HL-60 (cell line): ENCODE measurements at regions not wholly inside any gene's neighbourhood (a gene's known extent, or its start where the extent isn't known, plus 50 kb on each side); places are given as distances from the start of the nearest gene placed in this dataset.
A peak's percentile ranks its signal among the peaks of the same experiment; 100 is the strongest.

Experiments used
- DNase-seq, 2 experiments: peaks; one replicate each; pipeline ENCODE4 v3.0.0-alpha.2; 2010 to 2020; ENCODE audit warnings: low read depth in 1 of 2, low spot score in 1 of 2
- H3K27ac ChIP-seq: fragments of 250-450 bp; sonication (Bioruptor Pico); replicated peaks from 2 replicates; pipeline ENCODE4 v1.5.1; 2020; ENCODE audit warnings: mild to moderate bottlenecking, moderate library complexity
- H3K27me3 ChIP-seq: fragments of 250-450 bp; sonication (Bioruptor Pico); 2 replicates; pipeline ENCODE4 v1.5.1; 2021; ENCODE audit warnings: mild to moderate bottlenecking, moderate library complexity; ENCODE audit not compliant: insufficient read depth, poor library complexity, severe bottlenecking
- H3K4me3 ChIP-seq: replicated peaks from 2 replicates; pipeline ENCODE4 v1.5.1; 2011; ENCODE audit warnings: mild to moderate bottlenecking, control low read depth, low read length; ENCODE audit not compliant: insufficient read depth
- GABPA ChIP-seq: IDR thresholded peaks from 2 replicates; pipeline ENCODE4 v1.6.1; 2012; ENCODE audit warnings: low read depth
- POLR2AphosphoS5 ChIP-seq: IDR thresholded peaks from 2 replicates; pipeline ENCODE4 v1.6.1; 2012; ENCODE audit warnings: low read depth
- SPI1 ChIP-seq: IDR thresholded peaks from 2 replicates; pipeline ENCODE4 v1.6.1; 2012; ENCODE audit warnings: low read depth, mild to moderate bottlenecking, borderline replicate concordance
- TF ChIP-seq, protein P1 (sequence below): IDR thresholded peaks from one replicate; pipeline ENCODE4 v1.5.1; 2011; ENCODE audit warnings: low read length, control low read depth, inconsistent platforms; ENCODE audit not compliant: insufficient read depth
- TF ChIP-seq, protein P2 (sequence below): IDR thresholded peaks from 2 replicates; pipeline ENCODE4 v1.6.1; 2012; ENCODE audit warnings: low read depth; ENCODE audit not compliant: insufficient replicate concordance

GRCh38 chr12:114168061-114168460 is 201.9 kb upstream of the RBM19 start:
- no peaks in the 10 kb centered on the region for H3K27me3 ChIP-seq
- TF ChIP-seq SPI1 (no peak), GABPA (no peak)
- H3K27ac ChIP-seq: no peak overlapping the region
- no peak overlapping the region for H3K4me3 ChIP-seq
- DNase-seq: no peak

- Histone ChIP-seq H3K4me3 (no peak overlapping the region), H3K27ac (no peak overlapping the region), H3K27me3 (no peaks in the 10 kb centered on the region)
- no peak for TF ChIP-seq POLR2AphosphoS5
- no peak for TF ChIP-seq GABPA
- no peak for TF ChIP-seq SPI1
- TF ChIP-seq, protein P1, sequence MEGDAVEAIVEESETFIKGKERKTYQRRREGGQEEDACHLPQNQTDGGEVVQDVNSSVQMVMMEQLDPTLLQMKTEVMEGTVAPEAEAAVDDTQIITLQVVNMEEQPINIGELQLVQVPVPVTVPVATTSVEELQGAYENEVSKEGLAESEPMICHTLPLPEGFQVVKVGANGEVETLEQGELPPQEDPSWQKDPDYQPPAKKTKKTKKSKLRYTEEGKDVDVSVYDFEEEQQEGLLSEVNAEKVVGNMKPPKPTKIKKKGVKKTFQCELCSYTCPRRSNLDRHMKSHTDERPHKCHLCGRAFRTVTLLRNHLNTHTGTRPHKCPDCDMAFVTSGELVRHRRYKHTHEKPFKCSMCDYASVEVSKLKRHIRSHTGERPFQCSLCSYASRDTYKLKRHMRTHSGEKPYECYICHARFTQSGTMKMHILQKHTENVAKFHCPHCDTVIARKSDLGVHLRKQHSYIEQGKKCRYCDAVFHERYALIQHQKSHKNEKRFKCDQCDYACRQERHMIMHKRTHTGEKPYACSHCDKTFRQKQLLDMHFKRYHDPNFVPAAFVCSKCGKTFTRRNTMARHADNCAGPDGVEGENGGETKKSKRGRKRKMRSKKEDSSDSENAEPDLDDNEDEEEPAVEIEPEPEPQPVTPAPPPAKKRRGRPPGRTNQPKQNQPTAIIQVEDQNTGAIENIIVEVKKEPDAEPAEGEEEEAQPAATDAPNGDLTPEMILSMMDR: no peak
- TF ChIP-seq, protein P2, sequence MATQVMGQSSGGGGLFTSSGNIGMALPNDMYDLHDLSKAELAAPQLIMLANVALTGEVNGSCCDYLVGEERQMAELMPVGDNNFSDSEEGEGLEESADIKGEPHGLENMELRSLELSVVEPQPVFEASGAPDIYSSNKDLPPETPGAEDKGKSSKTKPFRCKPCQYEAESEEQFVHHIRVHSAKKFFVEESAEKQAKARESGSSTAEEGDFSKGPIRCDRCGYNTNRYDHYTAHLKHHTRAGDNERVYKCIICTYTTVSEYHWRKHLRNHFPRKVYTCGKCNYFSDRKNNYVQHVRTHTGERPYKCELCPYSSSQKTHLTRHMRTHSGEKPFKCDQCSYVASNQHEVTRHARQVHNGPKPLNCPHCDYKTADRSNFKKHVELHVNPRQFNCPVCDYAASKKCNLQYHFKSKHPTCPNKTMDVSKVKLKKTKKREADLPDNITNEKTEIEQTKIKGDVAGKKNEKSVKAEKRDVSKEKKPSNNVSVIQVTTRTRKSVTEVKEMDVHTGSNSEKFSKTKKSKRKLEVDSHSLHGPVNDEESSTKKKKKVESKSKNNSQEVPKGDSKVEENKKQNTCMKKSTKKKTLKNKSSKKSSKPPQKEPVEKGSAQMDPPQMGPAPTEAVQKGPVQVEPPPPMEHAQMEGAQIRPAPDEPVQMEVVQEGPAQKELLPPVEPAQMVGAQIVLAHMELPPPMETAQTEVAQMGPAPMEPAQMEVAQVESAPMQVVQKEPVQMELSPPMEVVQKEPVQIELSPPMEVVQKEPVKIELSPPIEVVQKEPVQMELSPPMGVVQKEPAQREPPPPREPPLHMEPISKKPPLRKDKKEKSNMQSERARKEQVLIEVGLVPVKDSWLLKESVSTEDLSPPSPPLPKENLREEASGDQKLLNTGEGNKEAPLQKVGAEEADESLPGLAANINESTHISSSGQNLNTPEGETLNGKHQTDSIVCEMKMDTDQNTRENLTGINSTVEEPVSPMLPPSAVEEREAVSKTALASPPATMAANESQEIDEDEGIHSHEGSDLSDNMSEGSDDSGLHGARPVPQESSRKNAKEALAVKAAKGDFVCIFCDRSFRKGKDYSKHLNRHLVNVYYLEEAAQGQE: no peak
- no peak for DNase-seq
These were observed 201.3 kb upstream of the RBM19 start for GRCh38 chr12:114167431-114167830.

GRCh38 chr12:114166362-114166761 is 200.2 kb upstream of the RBM19 start:
- TF ChIP-seq, protein P1: peak; percentile 29
- no peak for TF ChIP-seq POLR2AphosphoS5
- H3K27me3 ChIP-seq: no peaks in the 10 kb centered on the region
- no peak overlapping the region for H3K27ac ChIP-seq
- peak in 1 of 2 experiments; percentile 9 for DNase-seq
- H3K4me3 ChIP-seq: no peak overlapping the region

DNA sequence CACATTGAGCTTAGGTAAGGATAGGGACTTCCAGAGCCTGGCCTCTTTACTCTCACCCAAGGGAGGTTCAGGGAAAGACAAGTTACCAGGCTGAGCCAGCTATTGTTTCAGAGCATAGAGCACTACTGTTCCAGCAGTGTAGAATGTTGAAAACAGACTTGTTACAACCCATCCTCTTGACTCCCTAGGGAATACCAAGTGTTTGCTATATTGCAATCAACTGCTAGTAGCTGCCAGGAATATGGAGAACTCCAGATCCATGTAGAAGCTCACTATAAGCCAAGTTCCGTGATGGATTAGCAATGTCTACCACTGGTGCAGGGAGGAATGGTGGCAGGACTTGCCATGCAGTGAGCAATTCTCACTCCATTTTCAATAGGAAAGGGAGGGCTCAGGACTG is 199.8 kb upstream of the RBM19 start:
- DNase-seq: no peak
- TF ChIP-seq POLR2AphosphoS5 (no peak), GABPA (no peak), SPI1 (no peak)
- TF ChIP-seq, protein P2: no peak
- TF ChIP-seq, protein P1: no peak

DNA sequence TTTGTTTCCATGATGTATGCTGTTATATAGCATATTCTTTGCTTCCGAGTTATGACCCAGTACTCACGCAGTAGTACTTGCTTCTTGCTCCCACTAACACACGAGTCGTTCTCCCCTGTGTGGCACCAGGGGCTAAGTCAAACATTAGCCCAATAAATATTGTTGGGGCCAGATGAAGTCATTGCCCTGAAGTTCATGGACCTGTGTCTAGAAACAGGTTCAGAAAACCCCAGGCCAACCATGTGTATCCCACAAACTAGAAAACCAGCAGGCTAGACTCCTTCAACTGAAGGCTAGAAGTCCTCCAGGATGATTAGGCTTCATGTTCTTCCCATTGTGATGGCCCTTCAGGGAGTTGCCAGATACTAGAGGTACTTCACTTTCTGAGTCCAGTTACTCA is 198.2 kb upstream of the RBM19 start:
- Histone ChIP-seq H3K4me3 (no peak overlapping the region), H3K27me3 (no peaks in the 10 kb centered on the region), H3K27ac (no peak overlapping the region)
- DNase-seq: no peak
- TF ChIP-seq, protein P2: no peak
- TF ChIP-seq POLR2AphosphoS5: no peak

More for the DNA sequence above, 199.8 kb upstream of the RBM19 start:
- no peak overlapping the region for H3K27ac ChIP-seq
- H3K4me3 ChIP-seq: no peak overlapping the region
- no peaks in the 10 kb centered on the region for H3K27me3 ChIP-seq
